IMR-90 (cell line): ENCODE measurements at regions not wholly inside any gene's neighbourhood (a gene's known extent, or its start where the extent isn't known, plus 50 kb on each side); places are given as distances from the start of the nearest gene placed in this dataset.

ENCODE experiments used
- ATAC-seq: fragments of 200-7000 bp; cut with Tn5 transposase; 2 replicates; pipeline ENCODE4 v1.9.1; 2020; ENCODE audit warnings: low read depth, mild to moderate bottlenecking, moderate library complexity
- BruUV-seq: library from RNA; stranded (reverse); fragments of 400-500 nt; replicated peaks from 2 replicates; lab custom pipeline; 2021; lab: Mats Ljungman, UMichigan
- CTCF ChIA-PET: fragments of 300-600 bp; formaldehyde crosslinking; extraction: SDS; loops from one replicate; lab custom pipeline; 2021; ENCODE audit warnings: antibody characterized with exemption; lab: Yijun Ruan, JAX
- POLR2A ChIA-PET: fragments of 300-600 bp; sonication (Branson Sonifier 250); formaldehyde crosslinking; loops from one replicate; lab custom pipeline; 2022; ENCODE audit warnings: antibody characterized with exemption; ENCODE audit not compliant: unreplicated experiment; lab: Charles Lee
- DNase-seq: peaks from one replicate; pipeline ENCODE4 v3.0.0; 2013
- H2AFZ ChIP-seq: replicated peaks from 2 replicates; pipeline ENCODE3; 2013; ENCODE audit warnings: low read length, mild to moderate bottlenecking; ENCODE audit not compliant: poor library complexity
- H2AK5ac ChIP-seq: 2 replicates; pipeline ENCODE4 v1.6.1; 2013; ENCODE audit warnings: low read depth, low read length, inconsistent platforms
- H2AK9ac ChIP-seq: replicated peaks from 2 replicates; pipeline ENCODE3; 2013; ENCODE audit warnings: mild to moderate bottlenecking, low read depth, low read length, moderate library complexity; ENCODE audit not compliant: poor library complexity
- H2BK120ac ChIP-seq: 2 replicates; pipeline ENCODE4 v1.6.1; 2013; ENCODE audit warnings: low read depth, low read length, inconsistent platforms
- H2BK15ac ChIP-seq: 3 replicates; pipeline ENCODE4 v1.6.1; 2013; ENCODE audit warnings: low read depth, low read length, inconsistent platforms
- H2BK20ac ChIP-seq: 2 replicates; pipeline ENCODE4 v1.6.1; 2013; ENCODE audit warnings: low read depth, mild to moderate bottlenecking, inconsistent platforms, low read length, moderate library complexity
- H2BK5ac ChIP-seq: 2 replicates; pipeline ENCODE4 v1.6.1; 2013; ENCODE audit warnings: mild to moderate bottlenecking, low read depth, low read length, inconsistent platforms; ENCODE audit not compliant: poor library complexity, severe bottlenecking
- H3K14ac ChIP-seq: replicated peaks from 2 replicates; pipeline ENCODE4 v1.6.1; 2013; ENCODE audit warnings: low read depth, low read length, inconsistent platforms
- H3K18ac ChIP-seq: 2 replicates; pipeline ENCODE4 v1.6.1; 2013; ENCODE audit warnings: low read depth, low read length, control low read depth
- H3K23ac ChIP-seq: 2 replicates; pipeline ENCODE4 v1.6.1; 2013; ENCODE audit warnings: low read depth, low read length, inconsistent platforms
- H3K27ac ChIP-seq: 2 replicates; pipeline ENCODE4 v1.5.1; 2013; ENCODE audit warnings: mild to moderate bottlenecking, control low read depth, low read length; ENCODE audit not compliant: insufficient read depth
- H3K27me3 ChIP-seq: 2 replicates; pipeline ENCODE4 v1.6.1; 2013; ENCODE audit warnings: low read length; ENCODE audit not compliant: control insufficient read depth, insufficient read depth
- H3K36me3 ChIP-seq: 2 replicates; pipeline ENCODE4 v1.6.1; 2013; ENCODE audit warnings: low read length, mixed read lengths; ENCODE audit not compliant: control insufficient read depth, insufficient read depth
- H3K4ac ChIP-seq: 2 replicates; pipeline ENCODE4 v1.6.1; 2013; ENCODE audit warnings: low read depth, low read length, inconsistent platforms
- H3K4me1 ChIP-seq: 2 replicates; pipeline ENCODE4 v1.6.1; 2013; ENCODE audit warnings: low read length, mixed read lengths; ENCODE audit not compliant: control insufficient read depth, insufficient read depth
- H3K4me2 ChIP-seq: 2 replicates; pipeline ENCODE4 v1.6.1; 2013; ENCODE audit warnings: low read depth, mild to moderate bottlenecking, control low read depth, low read length, moderate library complexity
- H3K4me3 ChIP-seq: 2 replicates; pipeline ENCODE4 v1.5.1; 2013; ENCODE audit warnings: low read depth, mild to moderate bottlenecking, control low read depth, low read length, moderate library complexity; ENCODE audit not compliant: insufficient read depth
- H3K56ac ChIP-seq: 2 replicates; pipeline ENCODE4 v1.6.1; 2013; ENCODE audit warnings: low read length, inconsistent platforms; ENCODE audit not compliant: insufficient read depth; ENCODE audit errors: extremely low read depth
- H3K79me1 ChIP-seq, 2 experiments: 2 replicates each; pipeline ENCODE4 v1.6.1; 2013; ENCODE audit warnings: low read length in 2 of 2, inconsistent platforms in 1 of 2, low read depth in 1 of 2
- H3K9ac ChIP-seq: 2 replicates; pipeline ENCODE4 v1.6.1; 2013; ENCODE audit warnings: low read depth, low read length, control low read depth
- H3K9me1 ChIP-seq: 2 replicates; pipeline ENCODE4 v1.6.1; 2013; ENCODE audit warnings: low read length, inconsistent platforms; ENCODE audit not compliant: insufficient read depth
- H3K9me3 ChIP-seq: 2 replicates; pipeline ENCODE4 v1.6.1; 2013; ENCODE audit warnings: low read length; ENCODE audit not compliant: control insufficient read depth, insufficient read depth
- H4K20me1 ChIP-seq: 2 replicates; pipeline ENCODE4 v1.6.1; 2013; ENCODE audit warnings: low read length, inconsistent platforms; ENCODE audit not compliant: insufficient read depth
- H4K5ac ChIP-seq: 2 replicates; pipeline ENCODE4 v1.6.1; 2013; ENCODE audit warnings: mild to moderate bottlenecking, low read depth, low read length, control low read depth
- H4K8ac ChIP-seq, 2 experiments: 2 replicates each; pipeline ENCODE4 v1.6.1; 2013; ENCODE audit warnings: low read depth in 2 of 2, low read length in 2 of 2, control low read depth in 1 of 2, inconsistent platforms in 1 of 2
- H4K91ac ChIP-seq: 2 replicates; pipeline ENCODE4 v1.6.1; 2013; ENCODE audit warnings: low read depth, low read length, inconsistent platforms; ENCODE audit not compliant: insufficient read depth
- POLR2A ChIP-seq: IDR thresholded peaks from 2 replicates; pipeline ENCODE4 v1.6.1; 2012; ENCODE audit warnings: mild to moderate bottlenecking, low read depth, low read length
- SMC3 ChIP-seq: fragments of 150-350 bp; IDR thresholded peaks from 2 replicates; pipeline ENCODE4 v1.6.1; 2016; ENCODE audit warnings: low read depth, mild to moderate bottlenecking, antibody characterized with exemption, low read length, moderate library complexity
- WGBS, 2 experiments: methylation state at CpG; one replicate each; pipeline versions ENCODE4 v1.1.5 to v1.1.7; 2013; ENCODE audit warnings: missing lambda C conversion rate in 2 of 2; ENCODE audit not compliant: insufficient read length in 1 of 2; ENCODE audit errors: extremely low coverage in 2 of 2; 5-methylcytosine and 5-hydroxymethylcytosine counted together
- dilution Hi-C: fragments of 300-500 bp; cut with HindIII; formaldehyde crosslinking; loops from one replicate; pipeline ENCODE4 v1.14.3; 2018; ENCODE audit warnings: low sequenced_read_pairs; ENCODE audit not compliant: unreplicated experiment
- in situ Hi-C: fragments of 300-500 bp; cut with MboI; formaldehyde crosslinking; loops from 3 replicates; pipeline ENCODE4 v1.14.3; 2019; ENCODE audit warnings: low sequenced_read_pairs, inconsistent platforms, mixed read lengths
- intact Hi-C: fragments of 100-400 bp; cut with micrococcal nuclease; formaldehyde crosslinking; loops from 2 replicates; pipeline ENCODE4 v1.10.0; 2022
- TF ChIP-seq, protein P1 (sequence below): conservative IDR thresholded peaks from 2 replicates; pipeline ENCODE4 v1.5.1; 2012; ENCODE audit warnings: mild to moderate bottlenecking, low read depth, low read length, improper control_type of control experiment
- TF ChIP-seq, protein P2 (sequence below): fragments of 150-350 bp; IDR thresholded peaks from 2 replicates; pipeline ENCODE4 v1.6.1; 2017; ENCODE audit warnings: mild to moderate bottlenecking, antibody characterized with exemption, low read length, low read depth

DNA sequence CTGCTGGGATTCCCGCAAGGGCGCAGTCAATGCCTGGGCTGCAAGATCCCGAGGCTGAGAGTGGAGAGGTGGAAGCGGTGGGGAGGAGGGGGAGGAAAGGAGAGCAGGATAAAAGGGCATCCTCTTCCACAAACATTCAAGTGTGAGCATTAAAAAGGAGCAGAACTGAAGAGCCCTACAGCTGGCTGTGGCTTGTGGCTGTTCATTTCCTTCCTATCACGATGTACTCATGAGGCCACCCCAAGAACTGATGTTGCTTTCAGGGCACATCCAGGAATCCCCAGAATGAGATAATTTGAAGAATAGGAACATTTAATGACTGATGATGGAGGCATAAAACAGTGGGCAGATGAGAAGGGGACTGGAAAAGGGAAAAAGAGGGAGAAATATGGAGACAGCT lies 230.8 kb upstream of the SMIM21 start:
- in situ Hi-C loops: no loop called here
- CTCF ChIA-PET: no interaction called here

More for the DNA sequence above, 230.8 kb upstream of the SMIM21 start:
- no peak overlapping the region for H3K56ac ChIP-seq
- H2BK20ac ChIP-seq: no peak overlapping the region
- no peak for ATAC-seq
- POLR2A ChIA-PET: no interaction called here
- no TSS peak for BruUV-seq
- no peak overlapping the region for H2BK120ac ChIP-seq
- H2AFZ ChIP-seq: peak overlapping the region; percentile 41
- no CpG with 5 or more reads among the region's 5 CpGs for WGBS, 2 experiments
- no peak overlapping the region for H3K18ac ChIP-seq
- dilution Hi-C loops (no loop called here), intact Hi-C loops (no loop called here)
- H4K5ac ChIP-seq: no peak overlapping the region
- no peaks in the 10 kb centered on the region for H3K4me1 ChIP-seq
- H3K4ac ChIP-seq: no peak overlapping the region
- H3K36me3 ChIP-seq: no peaks in the 10 kb centered on the region
- TF ChIP-seq, protein P1, sequence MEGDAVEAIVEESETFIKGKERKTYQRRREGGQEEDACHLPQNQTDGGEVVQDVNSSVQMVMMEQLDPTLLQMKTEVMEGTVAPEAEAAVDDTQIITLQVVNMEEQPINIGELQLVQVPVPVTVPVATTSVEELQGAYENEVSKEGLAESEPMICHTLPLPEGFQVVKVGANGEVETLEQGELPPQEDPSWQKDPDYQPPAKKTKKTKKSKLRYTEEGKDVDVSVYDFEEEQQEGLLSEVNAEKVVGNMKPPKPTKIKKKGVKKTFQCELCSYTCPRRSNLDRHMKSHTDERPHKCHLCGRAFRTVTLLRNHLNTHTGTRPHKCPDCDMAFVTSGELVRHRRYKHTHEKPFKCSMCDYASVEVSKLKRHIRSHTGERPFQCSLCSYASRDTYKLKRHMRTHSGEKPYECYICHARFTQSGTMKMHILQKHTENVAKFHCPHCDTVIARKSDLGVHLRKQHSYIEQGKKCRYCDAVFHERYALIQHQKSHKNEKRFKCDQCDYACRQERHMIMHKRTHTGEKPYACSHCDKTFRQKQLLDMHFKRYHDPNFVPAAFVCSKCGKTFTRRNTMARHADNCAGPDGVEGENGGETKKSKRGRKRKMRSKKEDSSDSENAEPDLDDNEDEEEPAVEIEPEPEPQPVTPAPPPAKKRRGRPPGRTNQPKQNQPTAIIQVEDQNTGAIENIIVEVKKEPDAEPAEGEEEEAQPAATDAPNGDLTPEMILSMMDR: no peak
- TF ChIP-seq SMC3 (no peak), POLR2A (no peak)
- TF ChIP-seq, protein P2, sequence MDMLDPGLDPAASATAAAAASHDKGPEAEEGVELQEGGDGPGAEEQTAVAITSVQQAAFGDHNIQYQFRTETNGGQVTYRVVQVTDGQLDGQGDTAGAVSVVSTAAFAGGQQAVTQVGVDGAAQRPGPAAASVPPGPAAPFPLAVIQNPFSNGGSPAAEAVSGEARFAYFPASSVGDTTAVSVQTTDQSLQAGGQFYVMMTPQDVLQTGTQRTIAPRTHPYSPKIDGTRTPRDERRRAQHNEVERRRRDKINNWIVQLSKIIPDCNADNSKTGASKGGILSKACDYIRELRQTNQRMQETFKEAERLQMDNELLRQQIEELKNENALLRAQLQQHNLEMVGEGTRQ: no peak
- H3K9me1 ChIP-seq: no peaks in the 10 kb centered on the region
- H3K23ac ChIP-seq: no peak overlapping the region
- no peak overlapping the region for H2AK5ac ChIP-seq
- H3K27me3 ChIP-seq: no peaks in the 10 kb centered on the region; the same call in none of the 2 replicates
- no peak overlapping the region for H3K4me3 ChIP-seq
- no peaks in the 10 kb centered on the region for H3K79me1 ChIP-seq
- no peak overlapping the region for H2AK9ac ChIP-seq
- no peak overlapping the region for H3K14ac ChIP-seq
- no peak overlapping the region for H4K91ac ChIP-seq
- H3K27ac ChIP-seq: no peak overlapping the region
- H2BK5ac ChIP-seq: no peak overlapping the region
- H4K8ac ChIP-seq: no peak overlapping the region
- DNase-seq: no peak
- H3K4me2 ChIP-seq: no peak overlapping the region
- no peak overlapping the region for H3K9ac ChIP-seq
- no peak overlapping the region for H2BK15ac ChIP-seq
- H3K9me3 ChIP-seq: 0 out of 2 replicates have a peak, but pooled peaks cover 2% of the 10 kb centered on the region
- no peaks in the 10 kb centered on the region for H4K20me1 ChIP-seq
